ENCODE measurements at regions not wholly inside any gene's neighbourhood (a gene's known extent, or its start where the extent isn't known, plus 50 kb on each side); places are given as distances from the start of the nearest gene placed in this dataset.

DNA sequence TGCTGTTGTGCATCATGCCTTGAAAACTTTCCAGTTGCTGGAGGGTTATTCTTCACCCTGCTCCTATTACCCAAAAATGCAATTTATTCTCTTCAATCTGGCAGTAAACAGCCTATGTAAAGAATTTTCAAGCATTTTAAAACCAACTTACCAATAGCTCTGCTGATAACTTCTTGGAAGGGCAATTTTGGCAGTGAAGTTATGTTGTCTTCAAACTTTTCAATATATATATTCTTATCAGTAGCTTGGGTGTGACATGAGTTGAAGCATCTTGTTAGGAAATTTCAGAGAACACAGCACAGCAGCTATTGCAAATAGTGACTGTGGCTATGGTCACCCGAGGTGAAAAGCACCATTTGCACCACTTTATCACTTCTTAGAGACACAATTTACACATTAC is 395.5 kb downstream of the STK39 start:
- TF ChIP-seq, protein P1, sequence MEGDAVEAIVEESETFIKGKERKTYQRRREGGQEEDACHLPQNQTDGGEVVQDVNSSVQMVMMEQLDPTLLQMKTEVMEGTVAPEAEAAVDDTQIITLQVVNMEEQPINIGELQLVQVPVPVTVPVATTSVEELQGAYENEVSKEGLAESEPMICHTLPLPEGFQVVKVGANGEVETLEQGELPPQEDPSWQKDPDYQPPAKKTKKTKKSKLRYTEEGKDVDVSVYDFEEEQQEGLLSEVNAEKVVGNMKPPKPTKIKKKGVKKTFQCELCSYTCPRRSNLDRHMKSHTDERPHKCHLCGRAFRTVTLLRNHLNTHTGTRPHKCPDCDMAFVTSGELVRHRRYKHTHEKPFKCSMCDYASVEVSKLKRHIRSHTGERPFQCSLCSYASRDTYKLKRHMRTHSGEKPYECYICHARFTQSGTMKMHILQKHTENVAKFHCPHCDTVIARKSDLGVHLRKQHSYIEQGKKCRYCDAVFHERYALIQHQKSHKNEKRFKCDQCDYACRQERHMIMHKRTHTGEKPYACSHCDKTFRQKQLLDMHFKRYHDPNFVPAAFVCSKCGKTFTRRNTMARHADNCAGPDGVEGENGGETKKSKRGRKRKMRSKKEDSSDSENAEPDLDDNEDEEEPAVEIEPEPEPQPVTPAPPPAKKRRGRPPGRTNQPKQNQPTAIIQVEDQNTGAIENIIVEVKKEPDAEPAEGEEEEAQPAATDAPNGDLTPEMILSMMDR (IDR thresholded peaks at IDR 0.05): no peak
- no peak for TF ChIP-seq TCF7L2 (IDR thresholded peaks at IDR 0.05; ENCODE audit: low read depth, low read length)
- no peak for TF ChIP-seq SIN3A (IDR thresholded peaks at IDR 0.05; ENCODE audit: borderline replicate concordance, insufficient read depth, low read depth, low read length)
- no peak for TF ChIP-seq POLR2AphosphoS5 (IDR thresholded peaks at IDR 0.05; ENCODE audit: low read depth, low read length)
